ENCODE measurements at regions not wholly inside any gene's neighbourhood (a gene's known extent, or its start where the extent isn't known, plus 50 kb on each side); places are given as distances from the start of the nearest gene placed in this dataset.

DNA sequence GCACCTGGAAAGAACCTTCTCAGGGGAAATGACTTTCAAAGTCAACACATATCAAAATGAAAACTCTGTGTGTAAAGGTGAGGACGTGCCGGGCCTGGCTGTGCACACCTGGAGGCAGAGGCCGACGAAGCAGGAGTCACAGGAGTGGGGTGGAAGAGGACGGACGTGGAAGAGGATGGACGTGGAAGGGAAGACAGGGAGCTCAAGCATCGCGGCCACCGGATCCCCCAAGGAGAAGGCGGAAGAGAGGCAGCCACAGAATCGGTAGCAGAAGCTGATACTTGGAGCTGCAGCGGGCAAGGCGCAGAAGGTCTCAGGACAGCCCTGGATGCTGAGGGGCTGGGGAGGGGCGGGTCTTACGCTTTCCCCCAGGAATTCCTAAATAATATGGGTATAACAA lies 519.8 kb downstream of the BRD1 start:
- ATAC-seq: no peak

DNA sequence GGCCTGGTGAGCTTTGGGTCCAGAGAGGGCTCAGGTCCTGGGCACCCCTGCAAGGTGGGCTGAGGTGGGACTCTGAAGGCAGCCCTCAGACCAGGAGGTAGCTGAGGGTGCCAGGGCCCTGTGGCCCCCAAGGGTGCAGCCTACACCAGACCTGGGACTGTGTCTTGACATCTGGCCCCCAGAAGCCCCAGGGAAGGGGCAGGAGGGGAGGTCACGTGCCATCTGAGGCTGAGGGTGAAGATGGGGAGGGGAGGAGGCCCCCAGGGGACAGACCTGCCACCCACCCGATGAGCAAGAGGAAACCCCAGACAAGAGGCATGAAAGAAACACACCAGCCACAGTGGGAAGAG lies 520.2 kb downstream of the BRD1 start:
- POLR2A ChIA-PET (ENCODE audit: unreplicated experiment): no interaction called here
- no TSS peak for BruUV-seq (replicated peaks)
- intact Hi-C loops (cut with micrococcal nuclease): no loop called here

More for the DNA sequence above, 519.8 kb downstream of the BRD1 start:
- H3K27ac ChIP-seq (ENCODE audit: low read length): no peak overlapping the region
- H3K9me2 ChIP-seq (replicated peaks; ENCODE audit: low read length): no peaks in the 10 kb centered on the region
- intact Hi-C loops (cut with micrococcal nuclease): no loop called here
- BruUV-seq (replicated peaks): no TSS peak
- TF ChIP-seq EZH2phosphoT487 (IDR thresholded peaks at IDR 0.05; ENCODE audit: borderline replicate concordance, low read length) (no peak), EZH2 (IDR thresholded peaks at IDR 0.05; ENCODE audit: low read length, unreplicated experiment) (no peak)
- TF ChIP-seq, protein P1, sequence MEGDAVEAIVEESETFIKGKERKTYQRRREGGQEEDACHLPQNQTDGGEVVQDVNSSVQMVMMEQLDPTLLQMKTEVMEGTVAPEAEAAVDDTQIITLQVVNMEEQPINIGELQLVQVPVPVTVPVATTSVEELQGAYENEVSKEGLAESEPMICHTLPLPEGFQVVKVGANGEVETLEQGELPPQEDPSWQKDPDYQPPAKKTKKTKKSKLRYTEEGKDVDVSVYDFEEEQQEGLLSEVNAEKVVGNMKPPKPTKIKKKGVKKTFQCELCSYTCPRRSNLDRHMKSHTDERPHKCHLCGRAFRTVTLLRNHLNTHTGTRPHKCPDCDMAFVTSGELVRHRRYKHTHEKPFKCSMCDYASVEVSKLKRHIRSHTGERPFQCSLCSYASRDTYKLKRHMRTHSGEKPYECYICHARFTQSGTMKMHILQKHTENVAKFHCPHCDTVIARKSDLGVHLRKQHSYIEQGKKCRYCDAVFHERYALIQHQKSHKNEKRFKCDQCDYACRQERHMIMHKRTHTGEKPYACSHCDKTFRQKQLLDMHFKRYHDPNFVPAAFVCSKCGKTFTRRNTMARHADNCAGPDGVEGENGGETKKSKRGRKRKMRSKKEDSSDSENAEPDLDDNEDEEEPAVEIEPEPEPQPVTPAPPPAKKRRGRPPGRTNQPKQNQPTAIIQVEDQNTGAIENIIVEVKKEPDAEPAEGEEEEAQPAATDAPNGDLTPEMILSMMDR (conservative IDR thresholded peaks at IDR 0.05; ENCODE audit: low read depth, low read length): no peak
- H3K9ac ChIP-seq (ENCODE audit: low read length): no peak overlapping the region
- no peak for DNase-seq
- no peaks in the 10 kb centered on the region for H3K9me3 ChIP-seq (ENCODE audit: low read length)
- ChIA-PET POLR2A (ENCODE audit: unreplicated experiment) (no interaction called here), CTCF (no interaction called here)
- H3K4me2 ChIP-seq (ENCODE audit: low read length): no peak overlapping the region
- no peak overlapping the region for H2AFZ ChIP-seq (ENCODE audit: low read length)
- no peaks in the 10 kb centered on the region for H4K20me1 ChIP-seq (ENCODE audit: low read length)
- H3K4me3 ChIP-seq (ENCODE audit: low read length): no peak overlapping the region
- H3K4me1 ChIP-seq (ENCODE audit: insufficient read depth, low read length): no peaks in the 10 kb centered on the region
- H3K79me2 ChIP-seq (ENCODE audit: low read length): no peaks in the 10 kb centered on the region
- no peaks in the 10 kb centered on the region for H3F3A ChIP-seq (ENCODE audit: low read length, unreplicated experiment)
- peaks cover 48% of the 10 kb centered on the region for H3K27me3 ChIP-seq (ENCODE audit: low read length)
- no peaks in the 10 kb centered on the region for H3K36me3 ChIP-seq (ENCODE audit: low read depth, low read length)

DNA sequence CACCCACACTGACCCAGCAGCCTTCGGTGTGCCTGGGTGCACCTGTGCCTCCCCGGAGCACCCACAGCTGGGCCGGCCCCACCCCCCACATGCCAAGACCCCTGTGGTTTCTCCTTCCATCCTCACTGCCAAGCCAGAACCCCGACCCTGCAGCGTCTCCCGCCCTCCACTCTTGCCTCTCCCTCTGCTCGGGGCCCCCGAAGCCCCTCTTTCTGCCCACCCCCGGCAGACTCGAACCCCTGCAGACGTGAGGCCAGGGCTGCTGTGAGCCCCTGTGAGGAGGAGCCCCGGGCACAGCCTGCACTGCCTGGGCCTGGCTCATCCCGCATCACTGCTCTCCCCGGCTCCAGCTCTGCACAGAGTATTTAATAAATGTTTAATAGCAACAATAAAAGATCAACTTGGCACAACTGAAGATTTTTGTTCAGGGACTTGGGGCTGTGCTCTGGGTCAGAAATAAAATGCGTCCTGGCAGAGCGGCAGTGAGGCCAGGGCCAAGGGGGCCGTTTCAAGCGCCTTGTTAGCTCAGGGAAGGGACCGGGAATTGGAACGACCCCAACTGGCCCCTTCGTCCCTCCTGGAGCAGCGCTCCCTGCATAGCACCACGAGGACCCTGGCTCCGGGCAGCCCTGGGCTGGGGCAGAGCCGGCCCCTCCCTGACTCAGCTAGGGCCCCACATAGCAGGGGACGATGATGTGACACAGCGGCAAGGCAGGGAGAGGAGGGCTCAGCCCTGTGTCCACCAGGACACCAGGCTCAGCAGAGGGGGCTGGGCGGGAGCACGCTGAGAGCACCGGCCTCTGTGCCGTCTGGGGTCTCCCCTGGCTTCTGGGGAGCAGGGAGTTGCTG lies 520.8 kb downstream of the BRD1 start:
- TF ChIP-seq, protein P1 (conservative IDR thresholded peaks at IDR 0.05; ENCODE audit: low read depth, low read length): no peak
- TF ChIP-seq EZH2 (IDR thresholded peaks at IDR 0.05; ENCODE audit: low read length, unreplicated experiment): no peak
- no peak for TF ChIP-seq EZH2phosphoT487 (IDR thresholded peaks at IDR 0.05; ENCODE audit: borderline replicate concordance, low read length)
- Histone ChIP-seq H3K9me2 (replicated peaks; ENCODE audit: low read length) (no peaks in the 10 kb centered on the region), H2AFZ (ENCODE audit: low read length) (no peak overlapping the region), H3F3A (ENCODE audit: low read length, unreplicated experiment) (no peaks in the 10 kb centered on the region), H3K27ac (ENCODE audit: low read length) (no peak overlapping the region), H3K36me3 (ENCODE audit: low read depth, low read length) (no peaks in the 10 kb centered on the region), H3K4me3 (ENCODE audit: low read length) (no peak overlapping the region), H4K20me1 (ENCODE audit: low read length) (no peaks in the 10 kb centered on the region), H3K27me3 (ENCODE audit: low read length) (peaks cover 39% of the 10 kb centered on the region), H3K9me3 (ENCODE audit: low read length) (no peaks in the 10 kb centered on the region), H3K4me2 (ENCODE audit: low read length) (no peak overlapping the region), H3K4me1 (ENCODE audit: insufficient read depth, low read length) (no peaks in the 10 kb centered on the region), H3K9ac (ENCODE audit: low read length) (no peak overlapping the region), H3K79me2 (ENCODE audit: low read length) (no peaks in the 10 kb centered on the region)
- ATAC-seq (no peak), DNase-seq (no peak)
- ChIA-PET CTCF (no interaction called here), POLR2A (ENCODE audit: unreplicated experiment) (no interaction called here)
- BruUV-seq (replicated peaks): no TSS peak
- intact Hi-C loops (cut with micrococcal nuclease): no loop called here

More for the DNA sequence above, 520.2 kb downstream of the BRD1 start:
- no peak for DNase-seq
- H3K4me1 ChIP-seq (ENCODE audit: insufficient read depth, low read length): no peaks in the 10 kb centered on the region
- H4K20me1 ChIP-seq (ENCODE audit: low read length): no peaks in the 10 kb centered on the region
- H3K27me3 ChIP-seq (ENCODE audit: low read length): peaks cover 44% of the 10 kb centered on the region
- H3K36me3 ChIP-seq (ENCODE audit: low read depth, low read length): no peaks in the 10 kb centered on the region
- H3K9me2 ChIP-seq (replicated peaks; ENCODE audit: low read length): no peaks in the 10 kb centered on the region
- no peak overlapping the region for H3K4me2 ChIP-seq (ENCODE audit: low read length)
- no peak for ATAC-seq
- H3K9ac ChIP-seq (ENCODE audit: low read length): no peak overlapping the region
- H3F3A ChIP-seq (ENCODE audit: low read length, unreplicated experiment): no peaks in the 10 kb centered on the region
- CTCF ChIA-PET: no interaction called here
- no peak overlapping the region for H3K4me3 ChIP-seq (ENCODE audit: low read length)
- H3K27ac ChIP-seq (ENCODE audit: low read length): no peak overlapping the region
- TF ChIP-seq, protein P1 (conservative IDR thresholded peaks at IDR 0.05; ENCODE audit: low read depth, low read length): no peak
- TF ChIP-seq EZH2phosphoT487 (IDR thresholded peaks at IDR 0.05; ENCODE audit: borderline replicate concordance, low read length) (no peak), EZH2 (IDR thresholded peaks at IDR 0.05; ENCODE audit: low read length, unreplicated experiment) (no peak)
- H3K79me2 ChIP-seq (ENCODE audit: low read length): no peaks in the 10 kb centered on the region
- no peak overlapping the region for H2AFZ ChIP-seq (ENCODE audit: low read length)
- no peaks in the 10 kb centered on the region for H3K9me3 ChIP-seq (ENCODE audit: low read length)

Measured in PC-3 (cell line).